Astrocyte (in vitro differentiated cells and primary cell): ENCODE measurements at regions not wholly inside any gene's neighbourhood (a gene's known extent, or its start where the extent isn't known, plus 50 kb on each side); places are given as distances from the start of the nearest gene placed in this dataset.

Experiments used
- CTCF ChIP-seq: IDR thresholded peaks from 2 replicates; pipeline ENCODE4 v1.5.1; 2011; ENCODE audit warnings: low read depth, mild to moderate bottlenecking, inconsistent platforms, low read length, moderate library complexity; ENCODE audit not compliant: insufficient read depth
- EZH2 ChIP-seq: IDR thresholded peaks from 2 replicates; pipeline ENCODE4 v1.6.1; 2012; ENCODE audit warnings: mild to moderate bottlenecking, low read length, inconsistent platforms; ENCODE audit not compliant: insufficient read depth

- TF ChIP-seq EZH2, result no peak
- no peak for TF ChIP-seq CTCF
Observed at GRCh38 chr16:48960830-48961229, 320.8 kb downstream of the CBLN1 start.
